ENCODE measurements at regions not wholly inside any gene's neighbourhood (a gene's known extent, or its start where the extent isn't known, plus 50 kb on each side); places are given as distances from the start of the nearest gene placed in this dataset.

GRCh38 chr9:87277346-87277745 lies 220.3 kb upstream of the DAPK1 start:
- no peak overlapping the region for H3K27ac ChIP-seq (ENCODE audit: low read length)
- H3K79me2 ChIP-seq (ENCODE audit: low read length), result no peaks in the 10 kb centered on the region
- H3K36me3 ChIP-seq (ENCODE audit: insufficient read depth, low read length), result no peaks in the 10 kb centered on the region
- no peak overlapping the region for H2AFZ ChIP-seq (ENCODE audit: low read length)
- no peaks in the 10 kb centered on the region for H3K4me1 ChIP-seq (ENCODE audit: low read length)
- DNase-seq, result no peak
- no peaks in the 10 kb centered on the region for H4K20me1 ChIP-seq (ENCODE audit: insufficient read depth, low read depth, low read length)
- no peaks in the 10 kb centered on the region for H3K9me3 ChIP-seq (ENCODE audit: low read length)
- H3K27me3 ChIP-seq (ENCODE audit: low read length), result no peaks in the 10 kb centered on the region
- no peaks in the 10 kb centered on the region; the same call in 1 of the 2 replicates for H3K9me2 ChIP-seq (replicated peaks; ENCODE audit: insufficient read depth, low read length)
- no peak overlapping the region for H3K4me2 ChIP-seq (ENCODE audit: low read depth, low read length, poor library complexity, severe bottlenecking)
- no peak overlapping the region for H3K9ac ChIP-seq (ENCODE audit: low read length)
- H3K4me3 ChIP-seq (ENCODE audit: low read length), result no peak overlapping the region

GRCh38 chr9:87278971-87279733 lies 218.5 kb upstream of the DAPK1 start:
- no peaks in the 10 kb centered on the region; the same call in 1 of the 2 replicates for H3K9me2 ChIP-seq (replicated peaks; ENCODE audit: insufficient read depth, low read length)
- no peaks in the 10 kb centered on the region for H3K9me3 ChIP-seq (ENCODE audit: low read length)
- H3K4me1 ChIP-seq (ENCODE audit: low read length), result no peaks in the 10 kb centered on the region
- H3K4me3 ChIP-seq (ENCODE audit: low read length), result no peak overlapping the region
- H4K20me1 ChIP-seq (ENCODE audit: insufficient read depth, low read depth, low read length), result no peaks in the 10 kb centered on the region
- no peak for DNase-seq
- no peak overlapping the region for H2AFZ ChIP-seq (ENCODE audit: low read length)
- H3K27ac ChIP-seq (ENCODE audit: low read length), result no peak overlapping the region
- no peaks in the 10 kb centered on the region for H3K79me2 ChIP-seq (ENCODE audit: low read length)
- no peaks in the 10 kb centered on the region for H3K36me3 ChIP-seq (ENCODE audit: insufficient read depth, low read length)
- no peaks in the 10 kb centered on the region for H3K27me3 ChIP-seq (ENCODE audit: low read length)
- H3K4me2 ChIP-seq (ENCODE audit: low read depth, low read length, poor library complexity, severe bottlenecking), result no peak overlapping the region
- no peak overlapping the region for H3K9ac ChIP-seq (ENCODE audit: low read length)

- H3K4me1 ChIP-seq (ENCODE audit: low read length), result no peaks in the 10 kb centered on the region
- H3K79me2 ChIP-seq (ENCODE audit: low read length), result no peaks in the 10 kb centered on the region
- H2AFZ ChIP-seq (ENCODE audit: low read length), result no peak overlapping the region
- H3K27ac ChIP-seq (ENCODE audit: low read length), result no peak overlapping the region
- no peak overlapping the region for H3K9ac ChIP-seq (ENCODE audit: low read length)
- no peak overlapping the region for H3K4me3 ChIP-seq (ENCODE audit: low read length)
- H3K4me2 ChIP-seq (ENCODE audit: low read depth, low read length, poor library complexity, severe bottlenecking), result no peak overlapping the region
- H3K9me3 ChIP-seq (ENCODE audit: low read length), result no peaks in the 10 kb centered on the region
- H3K27me3 ChIP-seq (ENCODE audit: low read length), result no peaks in the 10 kb centered on the region
- H3K9me2 ChIP-seq (replicated peaks; ENCODE audit: insufficient read depth, low read length), result no peaks in the 10 kb centered on the region; the same call in 1 of the 2 replicates
- H3K36me3 ChIP-seq (ENCODE audit: insufficient read depth, low read length), result no peaks in the 10 kb centered on the region
- no peak for DNase-seq
- H4K20me1 ChIP-seq (ENCODE audit: insufficient read depth, low read depth, low read length), result no peaks in the 10 kb centered on the region
Measured at GRCh38 chr9:87280421-87280820, 217.2 kb upstream of the DAPK1 start.

- Histone ChIP-seq H3K9ac (ENCODE audit: low read length) (no peak overlapping the region), H3K9me2 (replicated peaks; ENCODE audit: insufficient read depth, low read length) (no peaks in the 10 kb centered on the region; the same call in 1 of the 2 replicates), H3K4me1 (ENCODE audit: low read length) (no peaks in the 10 kb centered on the region), H2AFZ (ENCODE audit: low read length) (no peak overlapping the region), H3K9me3 (ENCODE audit: low read length) (no peaks in the 10 kb centered on the region), H4K20me1 (ENCODE audit: insufficient read depth, low read depth, low read length) (no peaks in the 10 kb centered on the region), H3K4me3 (ENCODE audit: low read length) (no peak overlapping the region), H3K27me3 (ENCODE audit: low read length) (no peaks in the 10 kb centered on the region), H3K27ac (ENCODE audit: low read length) (no peak overlapping the region), H3K36me3 (ENCODE audit: insufficient read depth, low read length) (no peaks in the 10 kb centered on the region), H3K4me2 (ENCODE audit: low read depth, low read length, poor library complexity, severe bottlenecking) (no peak overlapping the region), H3K79me2 (ENCODE audit: low read length) (no peaks in the 10 kb centered on the region)
- no peak for DNase-seq
Measured at GRCh38 chr9:87282538-87282937, 215.1 kb upstream of the DAPK1 start.

GRCh38 chr9:87283585-87283984 lies 214.1 kb upstream of the DAPK1 start:
- Histone ChIP-seq H4K20me1 (ENCODE audit: insufficient read depth, low read depth, low read length) (no peaks in the 10 kb centered on the region), H3K4me2 (ENCODE audit: low read depth, low read length, poor library complexity, severe bottlenecking) (no peak overlapping the region), H3K4me1 (ENCODE audit: low read length) (no peaks in the 10 kb centered on the region), H3K79me2 (ENCODE audit: low read length) (no peaks in the 10 kb centered on the region), H2AFZ (ENCODE audit: low read length) (no peak overlapping the region), H3K27ac (ENCODE audit: low read length) (no peak overlapping the region), H3K9ac (ENCODE audit: low read length) (no peak overlapping the region), H3K27me3 (ENCODE audit: low read length) (no peaks in the 10 kb centered on the region), H3K4me3 (ENCODE audit: low read length) (no peak overlapping the region), H3K9me3 (ENCODE audit: low read length) (no peaks in the 10 kb centered on the region), H3K9me2 (replicated peaks; ENCODE audit: insufficient read depth, low read length) (no peaks in the 10 kb centered on the region; the same call in 1 of the 2 replicates), H3K36me3 (ENCODE audit: insufficient read depth, low read length) (no peaks in the 10 kb centered on the region)
- no peak for DNase-seq

GRCh38 chr9:87285183-87285850 lies 212.3 kb upstream of the DAPK1 start:
- H3K4me3 ChIP-seq (ENCODE audit: low read length), result no peak overlapping the region
- H3K9ac ChIP-seq (ENCODE audit: low read length), result no peak overlapping the region
- H3K79me2 ChIP-seq (ENCODE audit: low read length), result no peaks in the 10 kb centered on the region
- H3K36me3 ChIP-seq (ENCODE audit: insufficient read depth, low read length), result no peaks in the 10 kb centered on the region
- H3K4me2 ChIP-seq (ENCODE audit: low read depth, low read length, poor library complexity, severe bottlenecking), result no peak overlapping the region
- H3K9me2 ChIP-seq (replicated peaks; ENCODE audit: insufficient read depth, low read length), result no peaks in the 10 kb centered on the region
- H3K27me3 ChIP-seq (ENCODE audit: low read length), result no peaks in the 10 kb centered on the region
- no peaks in the 10 kb centered on the region for H3K4me1 ChIP-seq (ENCODE audit: low read length)
- H3K9me3 ChIP-seq (ENCODE audit: low read length), result no peaks in the 10 kb centered on the region
- DNase-seq, result no peak
- H4K20me1 ChIP-seq (ENCODE audit: insufficient read depth, low read depth, low read length), result no peaks in the 10 kb centered on the region
- no peak overlapping the region for H2AFZ ChIP-seq (ENCODE audit: low read length)
- H3K27ac ChIP-seq (ENCODE audit: low read length), result no peak overlapping the region

GRCh38 chr9:87286506-87286905 lies 211.2 kb upstream of the DAPK1 start:
- H3K4me1 ChIP-seq (ENCODE audit: low read length), result no peaks in the 10 kb centered on the region
- no peaks in the 10 kb centered on the region for H3K9me2 ChIP-seq (replicated peaks; ENCODE audit: insufficient read depth, low read length)
- no peak overlapping the region for H2AFZ ChIP-seq (ENCODE audit: low read length)
- no peaks in the 10 kb centered on the region for H4K20me1 ChIP-seq (ENCODE audit: insufficient read depth, low read depth, low read length)
- no peak overlapping the region for H3K9ac ChIP-seq (ENCODE audit: low read length)
- no peaks in the 10 kb centered on the region for H3K36me3 ChIP-seq (ENCODE audit: insufficient read depth, low read length)
- no peaks in the 10 kb centered on the region for H3K9me3 ChIP-seq (ENCODE audit: low read length)
- H3K4me3 ChIP-seq (ENCODE audit: low read length), result no peak overlapping the region
- H3K79me2 ChIP-seq (ENCODE audit: low read length), result no peaks in the 10 kb centered on the region
- no peak for DNase-seq
- H3K27me3 ChIP-seq (ENCODE audit: low read length), result no peaks in the 10 kb centered on the region
- H3K27ac ChIP-seq (ENCODE audit: low read length), result no peak overlapping the region
- no peak overlapping the region for H3K4me2 ChIP-seq (ENCODE audit: low read depth, low read length, poor library complexity, severe bottlenecking)

- DNase-seq, result no peak
- Histone ChIP-seq H3K4me3 (ENCODE audit: low read length) (no peak overlapping the region), H3K27ac (ENCODE audit: low read length) (no peak overlapping the region), H3K4me1 (ENCODE audit: low read length) (no peaks in the 10 kb centered on the region), H3K9ac (ENCODE audit: low read length) (no peak overlapping the region), H3K27me3 (ENCODE audit: low read length) (no peaks in the 10 kb centered on the region), H2AFZ (ENCODE audit: low read length) (no peak overlapping the region), H3K9me2 (replicated peaks; ENCODE audit: insufficient read depth, low read length) (no peaks in the 10 kb centered on the region), H3K79me2 (ENCODE audit: low read length) (no peaks in the 10 kb centered on the region), H4K20me1 (ENCODE audit: insufficient read depth, low read depth, low read length) (no peaks in the 10 kb centered on the region), H3K4me2 (ENCODE audit: low read depth, low read length, poor library complexity, severe bottlenecking) (no peak overlapping the region), H3K9me3 (ENCODE audit: low read length) (no peaks in the 10 kb centered on the region), H3K36me3 (ENCODE audit: insufficient read depth, low read length) (no peaks in the 10 kb centered on the region)
Measured at GRCh38 chr9:87290241-87291052, 207.2 kb upstream of the DAPK1 start.

All from Karpas-422 (cell line).